ENCODE measurements at regions not wholly inside any gene's neighbourhood (a gene's known extent, or its start where the extent isn't known, plus 50 kb on each side); places are given as distances from the start of the nearest gene placed in this dataset.

DNA sequence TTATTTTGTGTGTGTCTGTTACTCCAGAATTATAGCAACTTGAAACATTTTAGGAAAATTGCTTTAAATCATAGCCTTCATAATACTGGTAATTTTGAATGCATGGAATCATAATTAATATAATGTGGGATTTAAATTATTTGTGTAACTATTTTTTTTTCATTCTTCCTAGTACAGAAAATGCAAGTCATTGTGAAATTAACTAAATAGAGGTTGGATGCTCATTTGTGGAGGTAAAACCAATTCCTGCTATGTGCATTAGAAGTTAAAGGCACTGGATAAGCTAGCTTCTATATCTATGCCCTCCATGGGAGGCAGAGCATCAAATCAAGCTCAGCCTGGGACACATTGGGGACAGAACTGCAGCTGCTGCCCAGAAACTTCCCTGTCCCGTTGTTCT, 1048.5 kb upstream of the PABPC4L start:
- TF ChIP-seq POLR2A (IDR thresholded peaks at IDR 0.05) (no peak), EP300 (IDR thresholded peaks at IDR 0.05) (no peak), POLR2AphosphoS5 (IDR thresholded peaks at IDR 0.05) (no peak)
- TF ChIP-seq, protein P1, sequence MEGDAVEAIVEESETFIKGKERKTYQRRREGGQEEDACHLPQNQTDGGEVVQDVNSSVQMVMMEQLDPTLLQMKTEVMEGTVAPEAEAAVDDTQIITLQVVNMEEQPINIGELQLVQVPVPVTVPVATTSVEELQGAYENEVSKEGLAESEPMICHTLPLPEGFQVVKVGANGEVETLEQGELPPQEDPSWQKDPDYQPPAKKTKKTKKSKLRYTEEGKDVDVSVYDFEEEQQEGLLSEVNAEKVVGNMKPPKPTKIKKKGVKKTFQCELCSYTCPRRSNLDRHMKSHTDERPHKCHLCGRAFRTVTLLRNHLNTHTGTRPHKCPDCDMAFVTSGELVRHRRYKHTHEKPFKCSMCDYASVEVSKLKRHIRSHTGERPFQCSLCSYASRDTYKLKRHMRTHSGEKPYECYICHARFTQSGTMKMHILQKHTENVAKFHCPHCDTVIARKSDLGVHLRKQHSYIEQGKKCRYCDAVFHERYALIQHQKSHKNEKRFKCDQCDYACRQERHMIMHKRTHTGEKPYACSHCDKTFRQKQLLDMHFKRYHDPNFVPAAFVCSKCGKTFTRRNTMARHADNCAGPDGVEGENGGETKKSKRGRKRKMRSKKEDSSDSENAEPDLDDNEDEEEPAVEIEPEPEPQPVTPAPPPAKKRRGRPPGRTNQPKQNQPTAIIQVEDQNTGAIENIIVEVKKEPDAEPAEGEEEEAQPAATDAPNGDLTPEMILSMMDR (IDR thresholded peaks at IDR 0.05) = no peak
- Histone ChIP-seq H3K9me3 (no peaks in the 10 kb centered on the region), H3K4me1 (no peaks in the 10 kb centered on the region), H3K27ac (no peak overlapping the region), H3K27me3 (no peaks in the 10 kb centered on the region), H3K4me3 (no peak overlapping the region), H3K36me3 (no peaks in the 10 kb centered on the region)
- ATAC-seq (ENCODE audit: low FRiP score in 2 of 2) (no peak), DNase-seq (no peak)
- 40 to 54% methylated on average over 1 of the region's 1 CpG for WGBS, 2 donors

DNA sequence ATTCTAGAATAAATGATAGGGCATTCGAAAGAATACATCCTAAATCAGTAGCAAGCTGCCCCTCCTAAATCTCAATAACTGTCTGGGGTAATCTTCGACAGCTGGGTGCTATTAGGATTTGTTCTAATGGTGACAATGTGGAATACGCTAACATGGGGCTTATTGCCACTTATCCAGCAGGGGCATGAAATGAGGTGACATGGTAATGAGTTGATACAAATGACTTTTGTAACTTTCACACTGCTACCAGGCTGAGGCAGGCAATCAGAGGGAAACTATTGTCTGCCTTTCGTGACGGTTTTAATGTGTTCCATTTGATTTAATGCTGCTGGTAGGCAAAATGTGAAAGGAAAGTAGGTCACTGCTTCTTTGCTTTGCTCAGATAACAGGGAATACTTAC, 1047.4 kb upstream of the PABPC4L start:
- Histone ChIP-seq H3K4me3 (no peak overlapping the region), H3K4me1 (no peaks in the 10 kb centered on the region), H3K27ac (no peak overlapping the region), H3K27me3 (no peaks in the 10 kb centered on the region), H3K36me3 (no peaks in the 10 kb centered on the region), H3K9me3 (no peaks in the 10 kb centered on the region)
- WGBS, 2 donors = 73 to 81% methylated on average over 5 of the region's 5 CpGs
- DNase-seq (no peak), ATAC-seq (ENCODE audit: low FRiP score in 2 of 2) (no peak)
- TF ChIP-seq POLR2AphosphoS5 (IDR thresholded peaks at IDR 0.05) (no peak), EP300 (IDR thresholded peaks at IDR 0.05) (no peak), POLR2A (IDR thresholded peaks at IDR 0.05) (no peak)
- TF ChIP-seq, protein P1 (IDR thresholded peaks at IDR 0.05) = no peak

DNA sequence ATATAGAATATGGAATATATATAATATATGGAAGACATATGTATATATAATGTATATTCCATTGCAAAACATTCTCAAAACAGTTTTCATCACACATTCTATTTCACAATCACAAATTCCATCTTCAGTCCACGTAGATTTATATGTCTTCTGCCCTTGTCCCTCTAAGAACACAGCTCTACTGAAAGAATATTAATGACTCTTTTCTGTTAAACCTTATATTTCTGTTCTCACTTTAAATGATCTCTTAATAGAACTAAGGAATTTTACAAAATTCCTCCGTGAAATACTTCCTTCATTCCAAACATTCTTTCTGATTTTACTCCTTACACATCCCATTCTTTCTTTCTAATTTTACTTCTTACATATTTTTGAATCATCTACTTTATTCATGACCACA, 1043.1 kb upstream of the PABPC4L start:
- Histone ChIP-seq H3K9me3 (no peaks in the 10 kb centered on the region), H3K4me1 (no peaks in the 10 kb centered on the region), H3K27ac (no peak overlapping the region), H3K27me3 (no peaks in the 10 kb centered on the region), H3K4me3 (no peak overlapping the region), H3K36me3 (no peaks in the 10 kb centered on the region)
- no peak for ATAC-seq (ENCODE audit: low FRiP score in 2 of 2)
- 50 to 52% methylated on average over 2 of the region's 2 CpGs for WGBS, 2 donors
- no peak for DNase-seq
- TF ChIP-seq, protein P1 (IDR thresholded peaks at IDR 0.05) = no peak
- no peak for TF ChIP-seq POLR2A (IDR thresholded peaks at IDR 0.05)
- TF ChIP-seq EP300 (IDR thresholded peaks at IDR 0.05) = no peak
- TF ChIP-seq POLR2AphosphoS5 (IDR thresholded peaks at IDR 0.05) = no peak

DNA sequence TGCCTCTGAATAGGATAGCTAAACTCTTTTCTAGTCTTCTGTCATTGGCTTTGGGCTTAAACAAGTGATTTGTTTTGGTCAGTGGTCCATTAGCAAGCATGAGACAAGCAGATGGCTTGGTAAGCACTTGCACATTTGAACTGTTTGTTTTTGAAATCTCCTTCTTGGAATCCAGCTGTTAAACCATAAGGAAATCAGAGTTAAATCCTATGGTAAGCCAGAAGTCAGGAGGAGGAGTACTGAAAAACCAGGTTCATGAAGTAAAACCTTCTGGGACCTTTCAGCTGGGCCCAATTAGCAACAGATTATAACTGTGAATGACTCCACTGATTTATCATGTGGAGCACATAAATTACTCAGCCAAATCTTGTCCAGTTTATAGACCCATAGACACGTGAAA, 1042.5 kb upstream of the PABPC4L start:
- Histone ChIP-seq H3K9me3 (no peaks in the 10 kb centered on the region), H3K4me1 (no peaks in the 10 kb centered on the region), H3K36me3 (no peaks in the 10 kb centered on the region), H3K27ac (no peak overlapping the region), H3K4me3 (no peak overlapping the region), H3K27me3 (no peaks in the 10 kb centered on the region)
- TF ChIP-seq, protein P1 (IDR thresholded peaks at IDR 0.05) = no peak
- no peak for TF ChIP-seq POLR2A (IDR thresholded peaks at IDR 0.05)
- TF ChIP-seq POLR2AphosphoS5 (IDR thresholded peaks at IDR 0.05) = no peak
- no peak for TF ChIP-seq EP300 (IDR thresholded peaks at IDR 0.05)
- DNase-seq (no peak), ATAC-seq (ENCODE audit: low FRiP score in 2 of 2) (no peak)
- 26 to 39% methylated on average over 1 of the region's 1 CpG for WGBS, 2 donors

DNA sequence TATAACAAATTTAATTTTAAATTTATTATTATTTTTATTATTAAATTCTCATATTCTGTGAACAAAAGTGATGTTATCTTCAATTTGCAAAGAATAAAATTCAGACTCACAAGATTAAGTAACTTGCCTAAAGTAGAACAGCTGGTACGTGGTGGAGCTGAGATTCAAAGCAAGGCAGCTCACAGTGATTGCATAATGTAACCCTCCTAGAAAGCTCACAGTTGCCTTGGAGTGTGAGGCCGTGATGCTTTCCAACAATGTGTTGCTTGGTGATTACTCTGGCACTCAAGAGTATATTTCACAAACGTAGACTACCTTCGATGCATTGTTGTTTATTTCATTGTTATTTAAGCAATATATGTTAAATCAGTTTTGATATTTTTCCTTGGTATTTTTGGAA, 1039.2 kb upstream of the PABPC4L start:
- 73 to 77% methylated on average over 4 of the region's 4 CpGs for WGBS, 2 donors
- no peak for DNase-seq
- ATAC-seq (ENCODE audit: low FRiP score in 2 of 2) = no peak

More for the DNA sequence above, 1039.2 kb upstream of the PABPC4L start:
- no peaks in the 10 kb centered on the region for H3K27me3 ChIP-seq
- no peak overlapping the region for H3K4me3 ChIP-seq
- no peaks in the 10 kb centered on the region for H3K4me1 ChIP-seq
- H3K36me3 ChIP-seq = no peaks in the 10 kb centered on the region
- H3K27ac ChIP-seq = no peak overlapping the region
- TF ChIP-seq EP300 (IDR thresholded peaks at IDR 0.05) (no peak), POLR2AphosphoS5 (IDR thresholded peaks at IDR 0.05) (no peak), POLR2A (IDR thresholded peaks at IDR 0.05) (no peak)
- TF ChIP-seq, protein P1 (IDR thresholded peaks at IDR 0.05) = no peak
- H3K9me3 ChIP-seq = no peaks in the 10 kb centered on the region

Measured in upper lobe of left lung (tissue), 6 donors.